ENCODE measurements at regions not wholly inside any gene's neighbourhood (a gene's known extent, or its start where the extent isn't known, plus 50 kb on each side); places are given as distances from the start of the nearest gene placed in this dataset.

- TF ChIP-seq CEBPB (IDR thresholded peaks at IDR 0.05) (no peak), TAF1 (IDR thresholded peaks at IDR 0.05; ENCODE audit: low read depth) (no peak), TCF12 (IDR thresholded peaks at IDR 0.05; ENCODE audit: low read depth) (no peak), EGR1 (IDR thresholded peaks at IDR 0.05) (no peak), YY1 (IDR thresholded peaks at IDR 0.05; ENCODE audit: low read depth) (no peak), EP300 (IDR thresholded peaks at IDR 0.05; ENCODE audit: borderline replicate concordance) (no peak), FOXM1 (IDR thresholded peaks at IDR 0.05; ENCODE audit: borderline replicate concordance, low read depth) (no peak), CREB1 (IDR thresholded peaks at IDR 0.05; ENCODE audit: low read depth) (no peak), ZBTB7A (IDR thresholded peaks at IDR 0.05; ENCODE audit: low read depth) (no peak)
- TF ChIP-seq, protein P1, sequence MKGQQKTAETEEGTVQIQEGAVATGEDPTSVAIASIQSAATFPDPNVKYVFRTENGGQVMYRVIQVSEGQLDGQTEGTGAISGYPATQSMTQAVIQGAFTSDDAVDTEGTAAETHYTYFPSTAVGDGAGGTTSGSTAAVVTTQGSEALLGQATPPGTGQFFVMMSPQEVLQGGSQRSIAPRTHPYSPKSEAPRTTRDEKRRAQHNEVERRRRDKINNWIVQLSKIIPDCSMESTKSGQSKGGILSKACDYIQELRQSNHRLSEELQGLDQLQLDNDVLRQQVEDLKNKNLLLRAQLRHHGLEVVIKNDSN (IDR thresholded peaks at IDR 0.05), result no peak
These were observed 141.1 kb upstream of the ARHGAP42 start for GRCh38 chr11:100545970-100546369.

GRCh38 chr11:100546714-100547113 is 140.4 kb upstream of the ARHGAP42 start:
- TF ChIP-seq TEAD4 (IDR thresholded peaks at IDR 0.05), result peak; percentile 73
- TF ChIP-seq TAF1 (IDR thresholded peaks at IDR 0.05; ENCODE audit: low read depth), result no peak
- TF ChIP-seq NFIC (IDR thresholded peaks at IDR 0.05), result peak; percentile 97
- peak; percentile 77 for TF ChIP-seq EP300 (IDR thresholded peaks at IDR 0.05; ENCODE audit: borderline replicate concordance)
- TF ChIP-seq RAD21 (IDR thresholded peaks at IDR 0.05; ENCODE audit: low read depth), result no peak
- TF ChIP-seq CEBPB (IDR thresholded peaks at IDR 0.05), result peak; percentile 95
- TF ChIP-seq YY1 (IDR thresholded peaks at IDR 0.05; ENCODE audit: low read depth), result no peak
- peak; percentile 19; the same call in 1 of the 2 replicates for TF ChIP-seq FOXM1 (IDR thresholded peaks at IDR 0.05; ENCODE audit: borderline replicate concordance, low read depth)
- no peak for TF ChIP-seq TCF12 (IDR thresholded peaks at IDR 0.05; ENCODE audit: low read depth)
- peak; percentile 75 for TF ChIP-seq MAX (IDR thresholded peaks at IDR 0.05)
- TF ChIP-seq EGR1 (IDR thresholded peaks at IDR 0.05), result no peak
- TF ChIP-seq CREB1 (IDR thresholded peaks at IDR 0.05; ENCODE audit: low read depth), result no peak
- TF ChIP-seq ZBTB7A (IDR thresholded peaks at IDR 0.05; ENCODE audit: low read depth), result no peak
- TF ChIP-seq, protein P2, sequence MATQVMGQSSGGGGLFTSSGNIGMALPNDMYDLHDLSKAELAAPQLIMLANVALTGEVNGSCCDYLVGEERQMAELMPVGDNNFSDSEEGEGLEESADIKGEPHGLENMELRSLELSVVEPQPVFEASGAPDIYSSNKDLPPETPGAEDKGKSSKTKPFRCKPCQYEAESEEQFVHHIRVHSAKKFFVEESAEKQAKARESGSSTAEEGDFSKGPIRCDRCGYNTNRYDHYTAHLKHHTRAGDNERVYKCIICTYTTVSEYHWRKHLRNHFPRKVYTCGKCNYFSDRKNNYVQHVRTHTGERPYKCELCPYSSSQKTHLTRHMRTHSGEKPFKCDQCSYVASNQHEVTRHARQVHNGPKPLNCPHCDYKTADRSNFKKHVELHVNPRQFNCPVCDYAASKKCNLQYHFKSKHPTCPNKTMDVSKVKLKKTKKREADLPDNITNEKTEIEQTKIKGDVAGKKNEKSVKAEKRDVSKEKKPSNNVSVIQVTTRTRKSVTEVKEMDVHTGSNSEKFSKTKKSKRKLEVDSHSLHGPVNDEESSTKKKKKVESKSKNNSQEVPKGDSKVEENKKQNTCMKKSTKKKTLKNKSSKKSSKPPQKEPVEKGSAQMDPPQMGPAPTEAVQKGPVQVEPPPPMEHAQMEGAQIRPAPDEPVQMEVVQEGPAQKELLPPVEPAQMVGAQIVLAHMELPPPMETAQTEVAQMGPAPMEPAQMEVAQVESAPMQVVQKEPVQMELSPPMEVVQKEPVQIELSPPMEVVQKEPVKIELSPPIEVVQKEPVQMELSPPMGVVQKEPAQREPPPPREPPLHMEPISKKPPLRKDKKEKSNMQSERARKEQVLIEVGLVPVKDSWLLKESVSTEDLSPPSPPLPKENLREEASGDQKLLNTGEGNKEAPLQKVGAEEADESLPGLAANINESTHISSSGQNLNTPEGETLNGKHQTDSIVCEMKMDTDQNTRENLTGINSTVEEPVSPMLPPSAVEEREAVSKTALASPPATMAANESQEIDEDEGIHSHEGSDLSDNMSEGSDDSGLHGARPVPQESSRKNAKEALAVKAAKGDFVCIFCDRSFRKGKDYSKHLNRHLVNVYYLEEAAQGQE (IDR thresholded peaks at IDR 0.05; ENCODE audit: low read depth), result no peak
- TF ChIP-seq, protein P1 (IDR thresholded peaks at IDR 0.05), result no peak

- TF ChIP-seq YY1 (IDR thresholded peaks at IDR 0.05; ENCODE audit: low read depth), result no peak
- TF ChIP-seq FOXM1 (IDR thresholded peaks at IDR 0.05; ENCODE audit: borderline replicate concordance, low read depth), result no peak
- TF ChIP-seq, protein P1 (IDR thresholded peaks at IDR 0.05), result no peak
- no peak for TF ChIP-seq RAD21 (IDR thresholded peaks at IDR 0.05; ENCODE audit: low read depth)
- TF ChIP-seq MAX (IDR thresholded peaks at IDR 0.05), result no peak
- TF ChIP-seq TEAD4 (IDR thresholded peaks at IDR 0.05), result no peak
- TF ChIP-seq TCF12 (IDR thresholded peaks at IDR 0.05; ENCODE audit: low read depth), result no peak
- no peak for TF ChIP-seq NFIC (IDR thresholded peaks at IDR 0.05)
- TF ChIP-seq CREB1 (IDR thresholded peaks at IDR 0.05; ENCODE audit: low read depth), result no peak
- no peak for TF ChIP-seq TAF1 (IDR thresholded peaks at IDR 0.05; ENCODE audit: low read depth)
- TF ChIP-seq EGR1 (IDR thresholded peaks at IDR 0.05), result no peak
These were observed 136.8 kb upstream of the ARHGAP42 start for GRCh38 chr11:100550298-100550697.

GRCh38 chr11:100550912-100551632 is 136.0 kb upstream of the ARHGAP42 start:
- no peak for TF ChIP-seq TEAD4 (IDR thresholded peaks at IDR 0.05)
- TF ChIP-seq TAF1 (IDR thresholded peaks at IDR 0.05; ENCODE audit: low read depth), result no peak
- no peak for TF ChIP-seq CEBPB (IDR thresholded peaks at IDR 0.05)
- TF ChIP-seq TCF12 (IDR thresholded peaks at IDR 0.05; ENCODE audit: low read depth), result no peak
- no peak for TF ChIP-seq CREB1 (IDR thresholded peaks at IDR 0.05; ENCODE audit: low read depth)
- no peak for TF ChIP-seq MAX (IDR thresholded peaks at IDR 0.05)

DNA sequence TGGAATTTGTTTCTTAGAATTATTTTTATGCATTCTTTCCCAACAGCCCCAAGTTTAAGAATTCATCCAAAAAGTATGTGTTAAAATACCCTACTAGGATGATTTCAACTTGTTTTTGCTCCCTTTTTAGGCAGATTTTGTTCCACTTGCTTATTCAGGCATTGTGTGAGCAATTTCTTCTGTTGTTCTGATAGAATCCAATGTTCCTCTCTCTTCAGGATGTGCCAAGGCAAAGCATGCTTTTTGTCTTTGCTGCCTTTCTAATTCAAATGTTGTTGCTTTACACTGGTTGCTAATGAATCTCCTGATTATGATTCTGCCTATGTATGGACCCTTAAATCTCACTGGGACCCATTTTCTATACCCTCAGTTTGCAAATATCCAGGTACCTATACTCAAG is 131.2 kb upstream of the ARHGAP42 start:
- TF ChIP-seq FOXM1 (IDR thresholded peaks at IDR 0.05; ENCODE audit: borderline replicate concordance, low read depth) (no peak), MAX (IDR thresholded peaks at IDR 0.05) (no peak), CEBPB (IDR thresholded peaks at IDR 0.05) (no peak), TAF1 (IDR thresholded peaks at IDR 0.05; ENCODE audit: low read depth) (no peak), TCF12 (IDR thresholded peaks at IDR 0.05; ENCODE audit: low read depth) (no peak), CREB1 (IDR thresholded peaks at IDR 0.05; ENCODE audit: low read depth) (no peak), EP300 (IDR thresholded peaks at IDR 0.05; ENCODE audit: borderline replicate concordance) (no peak), ZBTB7A (IDR thresholded peaks at IDR 0.05; ENCODE audit: low read depth) (no peak), YY1 (IDR thresholded peaks at IDR 0.05; ENCODE audit: low read depth) (no peak), NFIC (IDR thresholded peaks at IDR 0.05) (no peak), RAD21 (IDR thresholded peaks at IDR 0.05; ENCODE audit: low read depth) (no peak), TEAD4 (IDR thresholded peaks at IDR 0.05) (no peak)
- TF ChIP-seq, protein P2 (IDR thresholded peaks at IDR 0.05; ENCODE audit: low read depth), result no peak
- TF ChIP-seq, protein P1 (IDR thresholded peaks at IDR 0.05), result no peak
